Smooth muscle cell (in vitro differentiated cells): ENCODE measurements at regions not wholly inside any gene's neighbourhood (a gene's known extent, or its start where the extent isn't known, plus 50 kb on each side); places are given as distances from the start of the nearest gene placed in this dataset.

Experiments
- DNase-seq: peaks from one replicate; lab custom pipeline; 2025; ENCODE audit not compliant: unreplicated experiment; lab: John Stamatoyannopoulos, UW
- H2AFZ ChIP-seq: fragments of 200-600 bp; sonication (generic); 2 replicates; pipeline ENCODE4 v1.6.0; 2016; ENCODE audit warnings: antibody characterized with exemption, low read depth, mild to moderate bottlenecking
- H3F3A ChIP-seq: fragments of 200-600 bp; sonication (generic); 2 replicates; pipeline ENCODE4 v1.6.0; 2017; ENCODE audit warnings: antibody characterized with exemption, low read depth
- H3K27ac ChIP-seq: fragments of 200-600 bp; sonication (generic); 2 replicates; pipeline ENCODE4 v1.5.1; 2016; ENCODE audit warnings: low read depth, mild to moderate bottlenecking
- H3K27me3 ChIP-seq: fragments of 200-600 bp; sonication (generic); 2 replicates; pipeline ENCODE4 v1.6.1; 2016; ENCODE audit warnings: low read depth, mild to moderate bottlenecking
- H3K36me3 ChIP-seq: fragments of 200-600 bp; sonication (generic); 2 replicates; pipeline ENCODE4 v1.5.1; 2016; ENCODE audit warnings: low read depth
- H3K4me1 ChIP-seq: fragments of 200-600 bp; sonication (generic); 2 replicates; pipeline ENCODE4 v1.5.1; 2016; ENCODE audit warnings: low read depth
- H3K4me2 ChIP-seq: fragments of 200-600 bp; sonication (generic); 2 replicates; pipeline ENCODE4 v1.6.0; 2016; ENCODE audit warnings: mild to moderate bottlenecking
- H3K4me3 ChIP-seq: fragments of 200-600 bp; sonication (generic); 2 replicates; pipeline ENCODE4 v1.5.1; 2016; ENCODE audit warnings: mild to moderate bottlenecking
- H3K79me2 ChIP-seq: fragments of 200-600 bp; sonication (generic); 2 replicates; pipeline ENCODE4 v1.6.0; 2016; ENCODE audit warnings: low read depth, mild to moderate bottlenecking
- H3K9ac ChIP-seq: fragments of 200-600 bp; sonication (generic); 2 replicates; pipeline ENCODE4 v1.6.0; 2016; ENCODE audit warnings: low read depth
- H3K9me3 ChIP-seq: fragments of 200-600 bp; sonication (generic); replicated peaks from 2 replicates; pipeline ENCODE4 v1.5.1; 2016; ENCODE audit warnings: low read depth
- H4K20me1 ChIP-seq: fragments of 200-600 bp; sonication (generic); 2 replicates; pipeline ENCODE4 v1.6.0; 2016; ENCODE audit warnings: low read depth
- WGBS: methylation state at CpG from one replicate; pipeline ENCODE4 v1.1.7; 2016; ENCODE audit warnings: low lambda C conversion rate; 5-methylcytosine and 5-hydroxymethylcytosine counted together
- TF ChIP-seq, protein P1 (sequence below): fragments of 200-600 bp; sonication (generic); IDR thresholded peaks from 2 replicates; pipeline ENCODE4 v1.5.1; 2017; ENCODE audit warnings: borderline replicate concordance, mild to moderate bottlenecking, antibody characterized with exemption; ENCODE audit not compliant: insufficient read depth, poor library complexity, severe bottlenecking

- 58% methylated on average over 1 of the region's 1 CpG for WGBS
- Histone ChIP-seq H3K4me1 (no peaks in the 10 kb centered on the region), H3K36me3 (no peaks in the 10 kb centered on the region), H3K9ac (no peak overlapping the region), H4K20me1 (no peaks in the 10 kb centered on the region), H3K27ac (no peak overlapping the region), H3K4me3 (no peak overlapping the region), H3F3A (no peaks in the 10 kb centered on the region), H2AFZ (no peak overlapping the region), H3K9me3 (no peaks in the 10 kb centered on the region), H3K4me2 (no peak overlapping the region), H3K27me3 (no peaks in the 10 kb centered on the region), H3K79me2 (no peaks in the 10 kb centered on the region)
- TF ChIP-seq, protein P1, sequence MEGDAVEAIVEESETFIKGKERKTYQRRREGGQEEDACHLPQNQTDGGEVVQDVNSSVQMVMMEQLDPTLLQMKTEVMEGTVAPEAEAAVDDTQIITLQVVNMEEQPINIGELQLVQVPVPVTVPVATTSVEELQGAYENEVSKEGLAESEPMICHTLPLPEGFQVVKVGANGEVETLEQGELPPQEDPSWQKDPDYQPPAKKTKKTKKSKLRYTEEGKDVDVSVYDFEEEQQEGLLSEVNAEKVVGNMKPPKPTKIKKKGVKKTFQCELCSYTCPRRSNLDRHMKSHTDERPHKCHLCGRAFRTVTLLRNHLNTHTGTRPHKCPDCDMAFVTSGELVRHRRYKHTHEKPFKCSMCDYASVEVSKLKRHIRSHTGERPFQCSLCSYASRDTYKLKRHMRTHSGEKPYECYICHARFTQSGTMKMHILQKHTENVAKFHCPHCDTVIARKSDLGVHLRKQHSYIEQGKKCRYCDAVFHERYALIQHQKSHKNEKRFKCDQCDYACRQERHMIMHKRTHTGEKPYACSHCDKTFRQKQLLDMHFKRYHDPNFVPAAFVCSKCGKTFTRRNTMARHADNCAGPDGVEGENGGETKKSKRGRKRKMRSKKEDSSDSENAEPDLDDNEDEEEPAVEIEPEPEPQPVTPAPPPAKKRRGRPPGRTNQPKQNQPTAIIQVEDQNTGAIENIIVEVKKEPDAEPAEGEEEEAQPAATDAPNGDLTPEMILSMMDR, result no peak
- no peak for DNase-seq
Measured at GRCh38 chr9:73807952-73808351, 656.3 kb downstream of the ANXA1 start.

- WGBS, result 47% methylated on average over 3 of the region's 3 CpGs
- H3K9me3 ChIP-seq, result no peaks in the 10 kb centered on the region
- H2AFZ ChIP-seq, result no peak overlapping the region
- no peak overlapping the region for H3K27ac ChIP-seq
- H3K79me2 ChIP-seq, result no peaks in the 10 kb centered on the region
- no peaks in the 10 kb centered on the region for H3K27me3 ChIP-seq
- no peak overlapping the region for H3K9ac ChIP-seq
- no peaks in the 10 kb centered on the region for H3K4me1 ChIP-seq
- no peaks in the 10 kb centered on the region for H3K36me3 ChIP-seq
- H3F3A ChIP-seq, result no peaks in the 10 kb centered on the region
- no peak overlapping the region for H3K4me2 ChIP-seq
- no peak for DNase-seq
- no peak overlapping the region for H3K4me3 ChIP-seq
- no peaks in the 10 kb centered on the region for H4K20me1 ChIP-seq
- TF ChIP-seq, protein P1, result no peak
Measured at GRCh38 chr9:73810585-73811215, 659.0 kb downstream of the ANXA1 start.

DNA sequence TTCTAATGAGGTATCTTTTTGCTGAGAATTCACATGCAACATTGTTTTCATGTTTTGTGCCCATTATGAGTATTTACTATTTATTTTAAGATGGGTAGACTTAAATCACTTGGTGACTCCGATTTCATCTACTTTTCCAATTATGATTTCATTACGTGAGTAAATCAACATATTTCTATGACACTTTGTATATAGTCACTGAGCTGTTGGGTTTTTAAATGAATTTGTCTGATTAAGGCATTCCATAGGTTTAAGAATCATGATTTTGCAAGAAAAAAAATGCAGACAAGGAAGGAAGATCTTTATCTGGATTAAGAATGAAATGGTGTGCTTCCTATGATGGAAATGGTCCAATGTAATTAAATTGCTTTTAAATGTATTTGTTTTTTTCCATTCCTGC lies 661.9 kb downstream of the ANXA1 start:
- Histone ChIP-seq H3K4me2 (no peak overlapping the region), H3K4me1 (no peaks in the 10 kb centered on the region), H3K9me3 (no peaks in the 10 kb centered on the region), H3K9ac (no peak overlapping the region), H3K27me3 (no peaks in the 10 kb centered on the region), H3K27ac (no peak overlapping the region), H3K36me3 (no peaks in the 10 kb centered on the region), H3K4me3 (no peak overlapping the region), H3K79me2 (no peaks in the 10 kb centered on the region), H4K20me1 (no peaks in the 10 kb centered on the region), H3F3A (no peaks in the 10 kb centered on the region), H2AFZ (no peak overlapping the region)
- 97% methylated on average over 2 of the region's 2 CpGs for WGBS
- no peak for DNase-seq
- TF ChIP-seq, protein P1, result no peak

DNA sequence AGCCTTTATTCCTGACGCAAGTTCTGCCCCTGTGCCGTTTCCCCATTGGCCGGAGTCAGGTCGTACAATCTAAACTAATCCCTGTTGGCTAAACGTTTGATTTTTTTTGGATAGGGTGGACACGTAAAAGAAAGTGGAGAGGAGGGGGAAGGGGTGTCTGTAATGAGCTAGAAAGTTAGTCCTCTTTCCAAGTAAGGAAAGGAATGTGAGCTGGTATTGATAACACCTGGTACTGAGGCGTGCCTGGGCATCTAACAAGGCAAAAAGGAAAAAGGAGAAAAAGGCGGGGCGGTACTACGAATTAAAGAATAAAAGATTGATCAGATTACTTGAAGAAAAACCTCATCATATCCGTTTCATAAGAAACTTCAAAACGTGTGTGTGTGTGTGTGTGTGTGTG lies 665.2 kb downstream of the ANXA1 start:
- DNase-seq, result no peak
- no peak overlapping the region for H3K9ac ChIP-seq
- no peaks in the 10 kb centered on the region for H3K27me3 ChIP-seq
- H3K79me2 ChIP-seq, result no peaks in the 10 kb centered on the region
- TF ChIP-seq, protein P1, result no peak
- H3K27ac ChIP-seq, result no peak overlapping the region
- no peaks in the 10 kb centered on the region for H4K20me1 ChIP-seq
- no peaks in the 10 kb centered on the region for H3K36me3 ChIP-seq
- 76% methylated on average over 12 of the region's 12 CpGs for WGBS
- no peaks in the 10 kb centered on the region for H3K4me1 ChIP-seq
- H3K9me3 ChIP-seq, result no peaks in the 10 kb centered on the region
- no peak overlapping the region for H3K4me2 ChIP-seq
- no peak overlapping the region for H2AFZ ChIP-seq
- H3K4me3 ChIP-seq, result no peak overlapping the region
- no peaks in the 10 kb centered on the region for H3F3A ChIP-seq
